ENCODE measurements at regions not wholly inside any gene's neighbourhood (a gene's known extent, or its start where the extent isn't known, plus 50 kb on each side); places are given as distances from the start of the nearest gene placed in this dataset.

DNA sequence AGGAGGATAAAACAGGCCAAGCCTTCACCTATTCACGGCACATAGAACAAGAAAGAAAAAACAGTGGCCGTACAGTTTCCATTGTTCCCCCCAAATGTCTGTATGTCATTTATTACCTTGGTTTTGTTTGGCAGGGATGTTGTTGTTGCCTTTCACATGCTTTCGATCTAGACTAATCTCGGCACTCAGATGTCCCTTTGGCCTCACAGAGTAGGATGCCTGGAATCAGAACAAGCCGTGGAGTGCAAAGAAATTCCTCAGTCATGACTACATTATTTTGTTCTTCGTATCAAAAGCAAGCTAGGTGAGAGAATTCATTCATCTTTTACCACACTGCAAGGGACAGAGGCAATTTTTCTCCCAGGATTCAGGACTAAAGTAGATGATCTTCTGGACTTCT lies 106.9 kb downstream of the SMIM20 start:
- DNase-seq, result no peak

GRCh38 chr4:26021417-26022345 lies 107.7 kb downstream of the SMIM20 start:
- DNase-seq, result peak; percentile 11

DNA sequence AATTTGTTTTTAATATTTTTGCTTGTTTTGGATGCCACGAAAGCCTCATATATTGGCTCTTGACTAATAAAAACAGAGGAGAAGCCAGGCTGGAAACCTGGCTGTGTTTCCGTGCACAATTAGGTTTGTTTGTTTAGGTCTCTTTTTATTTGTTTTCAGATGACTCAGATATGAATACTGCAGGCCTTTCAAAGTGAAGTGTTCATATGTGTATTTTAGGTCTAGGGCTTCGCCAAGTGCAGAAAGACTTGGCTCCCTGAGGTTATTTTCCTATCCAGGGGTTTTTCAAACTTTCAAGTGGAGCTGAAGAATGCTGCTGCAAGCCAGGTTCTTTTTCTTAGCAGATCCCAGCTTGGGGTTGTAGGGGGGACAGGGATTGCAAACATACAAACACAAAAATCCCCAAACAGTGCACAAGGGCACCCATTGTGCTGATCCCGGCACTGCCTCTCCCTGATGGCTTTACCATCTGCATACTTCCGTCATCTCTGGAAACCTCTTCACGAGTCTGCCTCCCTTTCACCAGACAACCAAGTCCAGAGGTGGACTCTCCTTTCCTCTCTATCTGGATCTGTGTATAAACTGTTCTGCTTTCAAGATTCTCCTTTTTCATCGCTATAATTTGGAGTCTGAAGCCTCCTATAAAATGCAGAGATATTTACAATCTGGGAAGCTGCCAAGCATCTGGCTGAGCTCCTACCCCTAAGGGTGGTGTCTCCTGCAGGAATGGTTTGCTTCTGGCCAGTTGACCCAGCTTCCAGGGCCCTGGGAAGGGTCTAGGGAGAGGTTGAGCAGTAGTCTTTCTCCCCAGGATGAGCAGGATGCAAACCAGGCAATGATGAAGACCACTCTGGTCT lies 108.6 kb downstream of the SMIM20 start:
- DNase-seq, result peak; percentile 10

DNA sequence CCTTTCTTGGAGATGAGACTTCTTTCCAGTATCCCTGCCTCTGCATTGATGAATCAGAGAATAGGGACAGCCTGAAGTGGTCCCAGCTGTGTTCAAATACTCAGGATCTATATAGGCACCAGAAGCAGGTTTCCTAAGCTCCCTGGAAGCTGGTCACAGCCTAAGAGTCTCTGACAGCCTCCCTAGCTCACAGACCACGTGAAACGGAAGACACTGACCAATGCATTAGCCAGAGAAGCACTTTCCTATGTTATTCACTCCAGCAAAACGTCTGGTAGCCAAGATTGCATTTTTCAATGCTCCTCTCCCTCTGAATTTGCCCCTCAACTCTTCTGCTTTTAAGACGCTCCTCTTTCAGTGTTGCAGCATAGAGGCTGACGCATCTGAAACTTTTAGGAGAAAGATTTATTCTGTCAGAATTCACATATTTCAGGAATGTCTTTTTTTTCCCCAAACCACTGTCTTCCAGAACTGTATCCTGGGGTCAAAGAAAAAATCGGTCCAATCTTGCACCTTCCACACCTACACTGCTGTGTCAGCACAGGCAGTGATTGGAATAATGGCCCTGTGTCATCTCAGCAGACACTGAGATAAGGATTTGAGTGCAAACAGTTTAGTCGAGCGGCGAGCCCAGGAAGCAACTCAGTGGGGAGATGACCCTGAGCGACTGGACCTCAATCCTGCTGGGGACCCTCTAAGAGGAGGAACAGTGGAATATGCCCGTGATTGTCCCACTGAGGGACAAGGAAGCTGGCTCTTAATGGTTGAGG lies 109.4 kb downstream of the SMIM20 start:
- no peak for DNase-seq

DNA sequence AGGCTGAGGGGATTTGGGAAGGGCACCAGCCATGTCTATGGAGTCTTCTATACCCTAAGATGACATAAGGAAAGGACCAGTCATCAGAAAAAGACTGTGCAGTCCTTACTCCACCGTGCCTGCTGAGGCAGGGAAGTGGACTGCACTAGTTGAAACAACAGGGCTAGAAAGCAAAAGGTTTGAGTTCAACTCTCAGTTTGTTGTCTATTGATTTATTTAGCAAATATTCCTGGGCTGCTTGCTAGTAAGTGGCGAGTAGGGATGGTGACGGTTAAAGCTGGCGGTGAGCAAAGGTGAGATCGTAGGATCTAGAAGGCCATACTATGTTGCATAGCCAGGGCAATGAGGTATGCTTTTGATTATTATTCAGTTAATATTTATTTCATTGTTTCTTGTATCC lies 110.1 kb downstream of the SMIM20 start:
- DNase-seq, result no peak

- no peak for DNase-seq
Measured at GRCh38 chr4:26028133-26028792, 114.2 kb downstream of the SMIM20 start.

DNA sequence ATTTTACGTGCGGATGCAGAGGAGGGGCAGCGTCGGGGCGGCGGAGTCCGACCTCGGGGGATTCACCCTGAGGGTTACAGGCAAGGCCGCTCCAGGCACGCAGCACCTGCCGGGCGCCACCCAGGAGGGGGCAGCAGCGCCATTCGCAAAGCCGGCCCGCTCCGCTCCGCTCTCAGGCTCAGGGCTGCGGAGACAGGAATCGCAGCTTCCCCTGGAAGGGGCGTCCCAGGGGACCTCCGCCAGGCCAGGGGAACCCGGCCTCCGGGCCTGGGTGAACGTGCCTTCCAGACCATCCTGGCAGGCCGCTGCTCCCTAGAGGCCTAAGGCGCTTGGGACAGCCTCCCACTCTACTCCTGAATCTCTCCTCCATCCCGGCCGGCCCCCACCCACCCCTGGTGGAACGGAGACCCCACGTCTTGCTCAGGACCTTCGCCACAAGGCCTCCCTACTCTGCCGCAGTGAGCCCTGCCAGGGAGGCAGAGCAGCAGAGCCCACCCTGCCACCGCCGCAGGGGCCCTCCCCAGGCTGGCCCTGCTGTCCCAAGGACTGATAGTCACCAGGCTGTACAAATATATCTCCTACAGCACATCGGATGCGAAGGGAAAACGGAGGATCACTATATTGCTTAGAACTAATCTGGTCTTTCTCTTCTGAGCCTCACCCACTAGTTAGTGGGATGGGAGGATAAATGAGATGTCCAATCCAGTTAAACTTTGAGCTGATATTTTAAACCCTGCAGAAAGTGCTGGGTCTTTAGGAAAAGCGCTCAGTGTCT lies 115.0 kb downstream of the SMIM20 start:
- peak; percentile 29 for DNase-seq

- DNase-seq, result no peak
Measured at GRCh38 chr4:26029568-26030131, 115.6 kb downstream of the SMIM20 start.

- no peak for DNase-seq
Measured at GRCh38 chr4:26030260-26030667, 116.2 kb downstream of the SMIM20 start.

DNA sequence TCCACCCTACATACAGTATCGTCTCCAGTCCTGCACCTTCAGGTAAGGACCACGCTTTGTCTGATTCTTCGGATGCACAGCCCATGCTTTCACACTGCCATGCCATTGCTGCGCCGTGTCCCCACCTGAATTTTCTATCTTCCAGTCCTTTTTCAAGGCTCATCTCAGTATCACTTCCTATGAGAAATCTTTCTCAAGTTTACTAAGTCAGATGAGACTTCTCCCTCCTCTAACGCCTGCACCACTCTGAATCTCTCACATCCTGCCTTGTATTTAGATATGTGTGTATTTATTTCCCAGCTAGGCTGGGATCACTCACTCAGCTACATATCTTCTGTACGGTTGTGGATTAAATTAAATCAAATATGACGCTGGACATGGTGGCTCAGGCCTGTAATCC lies 116.8 kb downstream of the SMIM20 start:
- no peak for DNase-seq

GRCh38 chr4:26031704-26032103 lies 117.7 kb downstream of the SMIM20 start:
- DNase-seq, result no peak

DNA sequence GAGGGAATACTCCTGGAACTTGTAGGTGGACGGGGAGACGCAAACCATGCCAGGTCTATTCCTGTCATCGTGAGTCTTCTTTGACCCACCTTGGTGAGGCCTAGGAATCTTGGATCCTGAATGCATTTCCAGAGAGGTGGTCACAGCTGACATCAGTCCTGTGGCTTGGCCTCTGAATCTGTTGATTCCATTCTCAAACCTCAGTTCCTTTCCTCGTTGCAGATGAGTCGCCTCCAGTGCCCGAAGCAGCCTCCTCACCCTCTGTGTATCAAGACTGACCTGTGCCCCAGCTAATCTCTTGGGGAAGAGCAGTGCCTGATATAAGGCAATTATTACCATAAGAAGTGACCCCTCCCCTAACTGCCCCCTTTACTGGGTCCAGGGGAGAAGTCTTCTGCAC lies 118.1 kb downstream of the SMIM20 start:
- no peak for DNase-seq

GRCh38 chr4:26032630-26033317 lies 118.8 kb downstream of the SMIM20 start:
- no peak for DNase-seq

GRCh38 chr4:26033389-26033788 lies 119.4 kb downstream of the SMIM20 start:
- DNase-seq, result no peak

GRCh38 chr4:26034849-26035248 lies 120.8 kb downstream of the SMIM20 start:
- no peak for DNase-seq

- no peak for DNase-seq
Measured at GRCh38 chr4:26035921-26036320, 121.9 kb downstream of the SMIM20 start.

- no peak for DNase-seq
Measured at GRCh38 chr4:26039639-26040359, 125.8 kb downstream of the SMIM20 start.

DNA sequence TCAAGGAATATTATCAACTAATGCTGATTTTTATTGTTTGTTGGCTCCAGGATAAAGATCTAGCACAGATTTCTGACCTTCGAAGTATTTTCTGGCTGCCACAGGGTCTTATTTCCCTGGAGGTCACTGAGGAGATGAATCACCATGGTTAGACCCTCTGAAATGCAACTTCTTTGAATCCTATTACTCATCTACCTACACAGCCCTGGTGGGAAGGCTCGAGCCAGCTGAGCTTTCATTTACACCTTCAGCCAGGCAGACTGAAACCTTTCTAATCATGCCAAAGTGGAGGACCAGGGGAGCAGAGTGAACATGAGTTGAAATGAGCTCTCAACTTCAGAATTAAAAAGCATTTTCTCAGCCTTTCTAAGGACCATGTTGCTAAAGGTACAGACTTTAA lies 130.5 kb downstream of the SMIM20 start:
- DNase-seq, result no peak

GRCh38 chr4:26044983-26045382 lies 131.0 kb downstream of the SMIM20 start:
- DNase-seq, result no peak

GRCh38 chr4:26047795-26048194 lies 133.8 kb downstream of the SMIM20 start:
- no peak for DNase-seq
